GM18511 (cell line): ENCODE measurements at regions not wholly inside any gene's neighbourhood (a gene's known extent, or its start where the extent isn't known, plus 50 kb on each side); places are given as distances from the start of the nearest gene placed in this dataset.
"Not testable (repeated sequence)": the region's sequence is repeated elsewhere in the genome, so short reads cannot be mapped to it uniquely, and the experiment has no call there.

ENCODE experiments used
- ATAC-seq: cut with Tn5 transposase; IDR thresholded peaks from one replicate; pipeline ENCODE4 v1.9.1; 2021; ENCODE audit warnings: mild to moderate bottlenecking, moderate library complexity; ENCODE audit not compliant: unreplicated experiment

DNA sequence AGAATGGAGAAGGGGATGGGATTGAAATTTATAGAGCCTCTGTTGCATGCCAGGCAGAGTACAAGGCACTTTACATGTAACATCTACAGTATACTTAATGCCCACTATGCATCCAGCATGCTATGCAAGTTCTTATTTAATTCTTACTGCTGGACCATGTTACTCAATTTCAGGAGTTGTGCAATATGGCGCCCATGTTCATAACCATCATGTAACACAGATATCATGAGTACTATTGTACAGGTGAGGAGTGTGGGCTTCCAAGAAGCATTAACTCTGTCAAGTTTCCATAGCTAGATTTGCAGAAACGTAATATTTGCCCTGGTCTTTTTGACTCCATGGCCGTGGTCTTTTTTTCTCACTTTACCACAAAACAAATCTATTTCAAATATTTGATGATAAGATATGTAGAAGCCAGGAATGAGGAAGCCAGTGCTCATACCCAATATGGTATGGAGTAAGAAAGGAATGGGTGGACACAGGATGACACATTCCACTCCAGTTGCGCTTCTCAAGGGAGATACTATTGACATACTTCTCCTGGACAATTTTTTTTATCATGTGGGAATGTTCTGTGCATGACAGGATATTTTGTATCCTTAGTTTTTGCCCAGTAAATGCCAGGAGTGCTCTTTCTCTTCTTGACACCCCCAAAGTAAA lies 191.8 kb downstream of the C12orf75 start:
- no peak for ATAC-seq

DNA sequence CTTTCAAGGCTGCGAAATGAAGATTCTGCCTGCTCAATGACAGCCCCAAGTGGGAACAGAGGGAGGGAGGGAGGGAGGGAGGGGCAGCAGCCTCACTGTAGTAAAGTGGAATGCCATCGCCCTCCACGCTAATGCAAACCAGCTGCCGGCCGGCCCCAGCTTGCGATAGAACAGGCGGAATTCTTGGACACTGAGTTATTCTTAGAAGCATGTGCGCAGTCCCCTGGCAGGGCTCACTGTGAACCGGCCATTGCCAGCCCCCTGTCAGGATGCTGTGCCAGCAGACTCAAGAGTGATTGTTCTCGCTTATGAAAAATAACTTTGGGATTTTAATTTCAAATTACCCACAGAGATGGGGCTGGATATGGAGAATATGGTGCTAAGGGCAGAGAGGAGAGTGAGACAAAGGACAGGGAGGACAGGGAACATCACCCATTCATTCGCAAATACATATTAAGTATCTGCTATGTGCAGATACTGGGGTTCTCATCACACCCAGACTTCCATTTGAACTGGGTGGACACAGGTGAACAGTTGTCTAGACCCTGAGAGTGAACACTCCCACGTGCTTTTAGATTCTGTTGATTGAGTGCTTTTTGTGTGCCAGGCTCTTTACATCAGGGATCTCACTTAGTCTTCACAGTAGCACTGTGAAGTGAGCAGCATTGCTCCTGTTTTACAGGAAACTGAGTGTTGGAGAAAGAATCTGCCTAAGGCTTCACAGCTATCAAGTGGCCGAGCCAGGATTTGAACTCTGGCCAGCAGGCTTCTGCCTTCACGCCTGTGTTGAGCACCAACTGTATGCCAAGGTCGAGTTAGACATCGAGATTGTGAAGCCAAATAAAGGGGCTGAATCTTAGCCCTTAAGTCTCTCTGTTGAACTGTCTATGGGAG lies 192.9 kb downstream of the C12orf75 start:
- no peak for ATAC-seq

DNA sequence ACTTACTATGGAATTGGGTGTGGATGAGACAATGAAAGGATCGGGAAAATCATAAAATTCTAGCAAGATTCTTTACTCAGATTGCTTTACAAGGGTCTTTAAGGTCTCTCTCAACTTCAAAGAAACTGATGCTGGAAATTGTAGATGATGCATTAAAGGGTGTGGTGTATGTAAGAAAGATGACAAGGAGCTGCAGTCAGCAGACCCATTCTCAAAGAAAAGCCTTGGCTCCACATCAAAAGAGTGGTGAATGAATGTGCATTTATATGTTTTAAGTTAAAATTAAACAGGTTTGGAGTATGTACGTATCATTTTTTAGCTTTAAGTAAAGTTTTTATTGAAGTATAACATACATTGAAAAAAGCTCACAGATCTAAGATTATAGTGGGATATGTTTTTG lies 194.5 kb downstream of the C12orf75 start:
- ATAC-seq: no peak

DNA sequence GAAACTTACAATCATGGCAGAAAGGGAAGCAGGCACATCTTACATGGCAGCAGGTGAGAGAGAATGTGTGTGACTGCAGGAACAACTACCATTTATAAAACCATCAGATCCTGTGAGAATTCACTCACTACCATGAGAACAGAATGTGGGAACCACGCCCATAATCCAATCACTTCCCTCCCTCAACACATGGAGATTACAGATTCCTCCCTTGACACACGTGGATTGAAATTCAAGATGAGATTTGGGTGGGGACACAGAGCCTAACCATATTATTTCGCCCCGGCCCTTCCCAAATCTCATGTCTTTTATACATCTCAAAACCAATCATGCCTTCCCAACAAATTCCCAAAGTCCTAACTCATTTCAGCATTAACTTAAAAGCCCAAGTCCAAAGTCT lies 203.6 kb downstream of the C12orf75 start:
- no peak for ATAC-seq

DNA sequence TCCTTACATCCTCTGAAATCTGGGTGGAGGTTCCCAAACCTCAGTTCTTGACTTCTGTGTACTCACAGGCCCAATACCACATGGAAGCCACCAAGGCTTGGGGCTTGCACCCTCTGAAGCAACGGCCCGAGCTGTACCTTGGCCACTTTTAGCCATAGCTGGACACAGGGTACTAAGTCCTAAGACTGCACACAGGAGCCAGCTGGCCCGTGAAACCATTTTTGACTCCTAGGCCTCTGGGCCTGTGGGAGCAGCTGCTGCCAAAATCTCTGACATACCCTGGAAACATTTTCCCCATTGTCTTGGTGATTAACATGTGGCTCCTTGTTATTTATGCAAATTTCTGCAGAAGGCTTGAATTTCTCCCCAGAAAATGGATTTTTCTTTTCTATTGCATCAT lies 204.5 kb downstream of the C12orf75 start:
- ATAC-seq: not testable (repeated sequence)

DNA sequence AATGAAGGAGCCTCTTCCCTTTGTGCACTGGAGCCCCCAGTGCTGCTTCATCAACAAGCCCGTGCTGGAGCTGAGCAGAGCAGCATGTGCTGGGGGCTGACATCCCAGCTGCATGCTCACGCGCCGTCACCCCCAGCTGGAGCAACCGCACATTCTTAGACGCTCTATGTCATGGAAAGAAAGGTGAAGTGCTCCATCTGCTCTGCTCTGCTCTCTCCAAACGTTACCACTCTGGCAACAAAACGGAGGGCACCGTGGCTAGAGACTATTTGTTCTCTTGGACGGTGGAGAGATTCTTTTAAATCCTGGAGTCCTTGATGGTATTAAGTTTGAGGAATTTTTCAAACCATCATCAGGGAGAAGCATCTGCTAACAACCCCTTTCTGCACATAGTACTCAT lies 208.4 kb downstream of the C12orf75 start:
- no peak for ATAC-seq

DNA sequence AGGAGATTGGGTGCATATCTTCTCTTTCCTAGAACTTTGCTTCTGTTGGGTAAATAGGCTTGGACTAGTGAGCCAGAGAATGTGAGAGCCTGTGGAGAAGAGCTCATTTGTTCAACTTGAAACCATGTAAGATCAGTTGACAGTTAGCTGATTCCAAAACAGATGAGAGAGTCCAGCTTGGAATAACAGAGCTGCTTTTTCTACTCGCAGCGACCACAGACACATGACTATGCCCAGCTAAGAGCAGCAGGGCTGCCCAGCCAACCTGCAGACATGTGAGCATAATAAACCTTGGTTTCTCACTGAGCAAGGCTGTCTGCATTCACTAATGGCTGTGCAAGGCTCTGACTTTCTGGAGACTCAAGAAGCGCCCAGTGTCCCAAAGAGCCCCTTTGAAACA lies 209.2 kb downstream of the C12orf75 start:
- no peak for ATAC-seq

DNA sequence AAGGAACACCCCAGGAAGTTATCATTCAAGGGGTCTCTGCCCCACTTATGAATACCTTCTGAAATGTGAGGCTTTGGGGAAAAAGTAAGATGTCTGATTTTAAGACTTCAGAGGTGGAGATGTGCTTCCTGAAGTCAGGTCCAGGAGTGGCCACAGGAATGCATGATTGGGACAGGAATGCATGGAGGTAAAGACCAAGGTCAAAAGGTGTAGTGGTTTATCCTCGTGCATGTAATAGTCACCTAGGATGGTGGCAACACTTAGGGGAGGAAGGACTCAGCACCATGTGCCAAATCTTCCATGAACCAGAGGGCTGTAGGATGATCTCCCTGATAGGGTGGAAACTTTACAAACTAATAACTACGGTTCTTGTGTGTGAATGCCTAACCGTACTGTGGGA lies 217.3 kb downstream of the C12orf75 start:
- ATAC-seq: no peak

DNA sequence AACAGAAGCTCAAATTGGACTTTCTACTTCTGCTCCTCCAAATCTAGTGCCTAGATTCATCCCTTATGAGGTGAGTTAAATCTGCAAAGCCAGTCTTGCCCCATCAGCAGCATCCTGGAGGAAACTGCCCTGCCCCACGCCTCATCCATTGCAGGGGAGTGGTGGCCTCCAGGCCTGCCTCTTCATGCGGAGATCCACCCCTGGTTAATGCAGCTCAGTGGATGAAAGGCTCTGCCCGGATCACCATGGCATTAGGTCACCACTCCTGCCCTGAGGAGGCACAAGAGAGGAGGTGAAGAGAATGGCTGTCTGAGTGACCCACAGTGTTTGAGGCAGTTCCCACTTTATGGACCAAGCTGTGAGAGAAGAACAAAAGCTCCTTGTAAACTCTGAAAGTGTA lies 218.1 kb downstream of the C12orf75 start:
- no peak for ATAC-seq

DNA sequence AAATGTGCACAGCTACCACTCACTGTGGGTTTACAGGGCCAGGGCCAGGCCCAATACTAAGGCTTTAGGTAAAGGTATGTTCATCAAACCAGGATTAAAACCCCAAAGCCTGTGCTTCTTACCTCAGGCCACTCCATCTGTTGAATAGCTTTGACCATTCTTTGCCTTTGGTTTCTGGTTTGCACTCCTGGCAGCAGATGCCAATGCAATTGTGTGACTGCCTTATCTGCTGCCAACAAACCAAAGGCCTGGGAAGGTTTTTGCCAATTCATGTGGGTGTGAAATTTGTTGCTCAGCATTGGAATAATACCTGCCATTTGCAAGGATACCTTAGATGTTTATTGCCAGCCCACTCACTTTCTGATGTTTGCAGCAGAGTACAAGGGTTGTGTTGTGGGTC lies 221.6 kb downstream of the C12orf75 start:
- ATAC-seq: no peak

DNA sequence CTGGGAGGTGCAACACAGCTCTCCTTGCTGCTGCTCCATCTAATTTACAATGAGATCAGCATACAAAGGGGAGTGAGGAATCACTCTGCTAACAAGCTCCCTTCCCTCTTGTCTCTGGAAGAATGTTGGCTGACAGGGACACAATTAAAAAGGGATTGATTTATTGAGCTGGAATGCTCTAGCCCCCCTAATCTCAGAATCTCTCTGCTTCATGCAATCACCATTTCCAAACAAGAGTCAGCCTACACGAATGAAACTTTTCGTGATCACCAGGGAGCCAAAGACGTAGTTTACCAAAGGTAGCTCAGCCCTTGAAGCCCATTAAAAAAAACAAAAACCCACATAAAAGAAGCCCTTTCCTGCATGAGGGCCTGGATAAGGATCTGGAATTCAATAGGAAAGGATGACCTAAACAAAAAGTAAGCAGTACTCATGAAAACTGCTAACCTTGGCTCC lies 223.8 kb downstream of the C12orf75 start:
- no peak for ATAC-seq

DNA sequence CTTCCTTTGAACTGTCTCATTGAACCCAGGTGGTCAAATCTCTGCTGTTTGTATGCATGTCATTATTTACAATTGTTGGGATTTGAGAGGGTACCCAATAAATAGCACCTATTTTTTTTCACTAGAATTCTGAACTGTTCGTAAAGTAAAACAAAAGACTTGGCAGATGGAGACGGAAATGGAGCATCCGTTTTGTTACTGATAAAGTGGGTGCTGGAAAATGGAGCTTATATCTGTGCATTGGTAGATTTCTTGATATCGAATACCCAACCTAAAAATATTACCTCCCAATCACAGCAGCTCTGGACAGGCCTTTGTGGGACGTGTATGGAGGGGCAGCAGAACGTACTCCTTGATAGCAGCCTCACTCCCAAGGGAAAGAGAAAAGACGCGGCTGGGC lies 224.4 kb downstream of the C12orf75 start:
- no peak for ATAC-seq

DNA sequence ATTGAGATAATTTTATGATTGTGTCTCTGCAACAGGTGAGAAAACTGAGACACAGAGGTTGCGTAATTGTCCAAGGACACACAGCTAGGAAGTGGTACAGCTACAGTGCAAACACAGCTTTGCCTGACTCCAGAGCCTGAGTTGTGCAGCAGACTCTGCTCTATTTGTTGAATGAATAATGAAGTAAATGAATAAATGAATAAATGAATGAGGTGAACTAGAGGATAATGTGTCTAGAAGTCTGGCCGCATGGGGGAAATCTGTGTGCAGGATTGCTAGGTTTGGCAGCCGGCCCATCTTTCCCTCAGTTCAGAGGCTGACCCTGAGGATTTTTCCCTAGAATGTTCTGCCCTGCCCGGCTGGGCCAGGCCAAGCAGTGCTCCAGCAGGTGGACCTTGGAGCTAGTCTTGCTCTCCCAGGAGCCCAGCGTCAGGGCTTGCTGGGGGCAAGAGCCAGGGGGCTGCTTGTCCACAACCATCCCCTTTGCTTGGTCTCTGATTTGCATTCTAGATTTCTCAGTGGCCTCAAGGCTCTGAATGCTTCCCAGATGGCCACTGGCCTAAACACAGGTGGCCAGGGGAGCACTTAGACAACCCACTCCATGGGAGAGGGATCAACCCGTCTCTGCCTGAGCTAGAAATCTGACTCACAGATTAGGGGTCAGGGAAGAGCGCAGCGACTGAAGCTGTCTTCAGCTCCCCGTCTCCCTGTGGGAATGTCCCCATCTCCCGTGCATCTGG lies 225.2 kb downstream of the C12orf75 start:
- no peak for ATAC-seq

DNA sequence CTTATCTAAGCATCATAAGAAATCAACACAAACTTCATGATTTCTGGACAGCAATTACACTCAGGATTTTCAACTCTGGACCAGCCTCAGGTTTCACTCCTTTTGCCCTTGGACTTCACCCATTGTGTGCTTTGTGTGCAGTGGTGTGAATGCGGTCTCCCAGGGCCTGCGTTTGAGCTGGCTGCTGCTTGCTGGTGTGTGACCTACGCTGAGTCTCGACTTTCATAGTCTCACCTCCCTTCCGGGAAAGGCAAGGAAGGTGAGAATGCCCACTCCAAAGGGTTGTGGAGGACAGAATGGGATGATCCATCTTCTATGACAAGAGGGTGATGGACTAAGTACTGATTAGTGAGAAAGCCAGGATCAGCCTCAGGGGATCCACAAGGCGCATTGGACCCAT lies 228.8 kb downstream of the C12orf75 start:
- ATAC-seq: no peak

DNA sequence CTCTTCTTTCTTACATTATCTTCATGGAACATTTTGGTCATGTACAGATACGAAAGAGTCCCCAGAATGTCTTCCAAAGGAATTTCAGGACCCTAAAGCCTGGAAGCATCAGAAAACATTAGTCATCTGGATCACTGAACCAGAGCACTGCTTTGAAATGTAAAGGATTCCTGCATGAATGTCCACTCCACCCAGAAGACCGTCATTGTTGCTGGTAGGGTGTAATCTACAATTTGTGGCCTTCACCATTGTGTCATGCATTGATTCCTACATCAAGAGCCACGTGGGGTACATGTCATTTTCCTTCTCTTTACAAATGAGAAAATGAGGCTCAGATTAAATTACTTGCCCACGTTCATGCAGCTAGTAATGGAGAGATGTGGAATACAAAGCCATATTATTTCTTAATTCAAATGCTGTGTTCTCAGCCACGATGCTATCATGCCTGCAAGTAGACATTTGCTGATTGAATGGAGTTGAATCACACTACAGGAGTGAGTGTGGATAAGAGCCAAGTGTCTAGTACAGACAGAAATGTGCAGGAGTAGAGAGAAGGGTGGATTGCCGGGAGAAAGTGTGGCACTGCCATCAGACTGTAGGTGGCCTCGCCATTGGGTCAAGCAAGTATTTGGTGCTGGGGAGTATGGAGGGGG lies 231.2 kb downstream of the C12orf75 start:
- no peak for ATAC-seq

DNA sequence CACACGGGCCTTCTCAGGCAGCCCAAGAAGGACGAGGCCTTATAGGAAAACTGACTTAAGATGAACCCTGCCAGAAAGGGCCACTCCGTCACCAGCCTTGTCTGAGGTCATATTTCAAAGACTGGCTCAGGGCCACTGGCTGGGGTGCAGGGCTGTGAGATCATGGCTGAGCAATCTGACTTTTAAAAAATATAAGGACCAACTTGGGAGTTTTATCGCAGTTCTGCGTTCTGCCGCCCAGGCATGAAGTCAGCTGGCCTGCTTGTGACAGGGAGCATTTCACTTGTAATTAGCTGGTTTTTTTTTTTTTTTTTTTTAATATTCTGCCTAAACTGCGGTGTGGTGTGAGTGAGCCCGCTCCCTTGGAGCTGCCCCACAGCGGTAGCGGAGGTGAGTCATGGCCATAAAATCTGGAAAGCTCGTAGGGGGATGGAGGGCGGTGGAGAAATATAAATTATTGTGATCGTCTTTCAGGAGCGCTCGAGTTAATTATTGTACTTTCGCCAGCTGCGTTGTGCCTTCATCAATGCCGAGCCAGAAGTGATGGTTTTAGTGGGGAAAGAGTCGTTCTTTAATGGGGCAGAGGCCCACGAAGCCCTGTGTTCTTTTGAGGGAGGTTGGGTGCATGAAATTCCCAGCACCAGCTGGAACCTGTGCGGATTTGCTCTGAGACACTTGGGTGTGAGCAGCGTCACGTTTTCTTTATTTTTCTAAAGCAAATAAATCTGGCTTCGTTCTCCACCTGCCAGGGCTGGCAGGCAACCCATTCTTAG lies 231.9 kb downstream of the C12orf75 start:
- ATAC-seq: no peak

DNA sequence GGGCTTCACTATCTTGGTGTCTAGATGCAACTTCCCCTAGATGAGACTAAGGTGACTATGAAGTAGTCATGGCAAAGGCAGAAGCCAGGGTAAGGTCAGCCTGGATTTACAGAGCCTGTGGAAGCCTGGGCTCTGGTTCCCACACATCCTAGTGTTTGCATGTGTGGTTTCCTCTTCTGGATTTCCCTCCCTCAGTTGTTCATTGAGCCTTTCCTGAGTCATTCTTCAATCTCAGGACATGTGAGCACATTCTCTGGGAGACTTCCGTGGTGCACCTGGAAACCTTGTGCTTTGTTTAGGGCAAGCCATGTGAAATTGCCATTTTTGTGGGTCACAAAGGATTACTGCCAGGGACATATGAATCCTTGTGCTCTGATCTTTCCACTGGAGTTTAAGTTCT lies 236.6 kb downstream of the C12orf75 start:
- no peak for ATAC-seq

DNA sequence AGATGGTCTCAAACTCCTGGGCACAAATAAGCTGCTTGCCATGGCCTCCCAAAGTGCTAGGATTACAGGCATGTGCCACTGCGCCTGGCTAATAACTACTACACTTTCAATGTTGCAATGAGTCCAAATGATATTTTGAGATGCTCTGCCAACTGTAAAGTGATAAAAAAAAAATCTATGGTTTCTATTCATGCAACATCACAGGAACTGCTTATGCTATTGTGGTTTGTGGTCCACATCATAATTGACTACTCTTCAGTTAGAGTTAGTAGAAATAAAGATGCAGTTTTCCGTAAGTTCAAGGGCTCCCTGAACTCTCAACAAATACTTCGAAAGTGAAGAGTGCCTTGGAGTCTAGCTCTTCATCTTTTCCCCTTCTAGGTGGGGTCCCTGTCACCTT lies 239.4 kb downstream of the C12orf75 start:
- ATAC-seq: no peak

DNA sequence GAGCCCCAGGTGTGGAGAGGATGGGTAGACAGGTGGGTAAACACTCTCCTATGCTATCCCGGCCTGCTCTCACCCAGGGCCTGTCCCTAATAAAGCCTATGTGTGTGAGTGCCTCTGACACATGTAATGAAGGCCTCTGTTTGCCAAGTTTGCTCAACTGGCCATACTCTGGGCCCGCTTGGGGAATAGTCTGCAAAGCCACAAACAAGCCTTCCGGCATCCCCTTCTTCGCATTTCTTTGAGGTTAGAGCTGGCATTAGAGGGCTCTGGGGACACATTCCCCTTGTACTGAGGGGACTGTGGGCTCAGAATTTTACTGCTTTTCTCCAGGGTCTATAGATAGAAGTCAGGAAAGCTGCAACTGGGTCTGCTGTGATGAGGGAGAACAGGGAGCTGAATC lies 240.5 kb downstream of the C12orf75 start:
- ATAC-seq: no peak

DNA sequence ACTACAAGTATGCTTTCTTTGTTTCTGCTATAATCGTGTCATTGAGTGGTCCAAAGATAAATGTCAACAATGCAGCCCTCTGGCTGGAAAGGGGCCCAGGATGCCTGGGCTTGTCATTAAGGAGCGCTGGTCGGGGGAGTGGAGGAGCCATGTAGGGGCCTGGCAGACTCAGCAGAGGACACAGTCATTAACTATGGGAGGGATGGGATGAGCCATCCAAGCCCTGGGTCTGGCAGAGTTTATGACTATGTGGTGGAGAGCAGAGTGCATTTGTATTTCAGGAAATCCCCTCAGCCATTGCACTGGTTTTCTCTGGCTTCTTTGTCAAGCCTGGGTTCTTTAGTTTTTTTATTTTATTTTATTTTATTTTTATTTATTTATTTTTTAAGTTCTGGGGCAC lies 243.1 kb downstream of the C12orf75 start:
- no peak for ATAC-seq
